HL-60 (cell line): ENCODE measurements at regions not wholly inside any gene's neighbourhood (a gene's known extent, or its start where the extent isn't known, plus 50 kb on each side); places are given as distances from the start of the nearest gene placed in this dataset.

Experiments used
- GABPA ChIP-seq: IDR thresholded peaks from 2 replicates; pipeline ENCODE4 v1.6.1; 2012; ENCODE audit warnings: low read depth
- POLR2AphosphoS5 ChIP-seq: IDR thresholded peaks from 2 replicates; pipeline ENCODE4 v1.6.1; 2012; ENCODE audit warnings: low read depth
- REST ChIP-seq: IDR thresholded peaks from 2 replicates; pipeline ENCODE4 v1.6.1; 2012; ENCODE audit warnings: low read depth; ENCODE audit not compliant: insufficient replicate concordance
- SPI1 ChIP-seq: IDR thresholded peaks from 2 replicates; pipeline ENCODE4 v1.6.1; 2012; ENCODE audit warnings: low read depth, mild to moderate bottlenecking, borderline replicate concordance
- TF ChIP-seq, protein P1 (sequence below): IDR thresholded peaks from one replicate; pipeline ENCODE4 v1.5.1; 2011; ENCODE audit warnings: low read length, control low read depth, inconsistent platforms; ENCODE audit not compliant: insufficient read depth

DNA sequence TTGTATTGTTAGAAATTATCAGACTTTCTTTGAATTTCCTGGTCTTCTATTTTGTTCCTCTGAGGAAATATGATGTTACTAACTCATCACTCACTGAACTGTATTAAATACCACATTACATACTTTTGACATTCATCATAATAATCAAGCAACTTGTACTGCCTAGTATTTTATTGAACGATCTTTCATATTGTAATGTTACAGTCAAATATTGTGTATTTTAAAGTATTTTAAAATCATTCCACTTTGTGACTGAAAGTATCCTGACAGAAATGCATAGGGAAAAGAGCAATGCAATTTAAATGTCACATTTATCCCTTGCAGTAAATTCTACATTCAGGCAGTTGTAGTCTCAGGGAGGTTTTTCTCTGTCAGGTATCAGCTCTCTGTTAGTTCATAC, 1557.4 kb downstream of the CDH8 start:
- TF ChIP-seq, protein P1, sequence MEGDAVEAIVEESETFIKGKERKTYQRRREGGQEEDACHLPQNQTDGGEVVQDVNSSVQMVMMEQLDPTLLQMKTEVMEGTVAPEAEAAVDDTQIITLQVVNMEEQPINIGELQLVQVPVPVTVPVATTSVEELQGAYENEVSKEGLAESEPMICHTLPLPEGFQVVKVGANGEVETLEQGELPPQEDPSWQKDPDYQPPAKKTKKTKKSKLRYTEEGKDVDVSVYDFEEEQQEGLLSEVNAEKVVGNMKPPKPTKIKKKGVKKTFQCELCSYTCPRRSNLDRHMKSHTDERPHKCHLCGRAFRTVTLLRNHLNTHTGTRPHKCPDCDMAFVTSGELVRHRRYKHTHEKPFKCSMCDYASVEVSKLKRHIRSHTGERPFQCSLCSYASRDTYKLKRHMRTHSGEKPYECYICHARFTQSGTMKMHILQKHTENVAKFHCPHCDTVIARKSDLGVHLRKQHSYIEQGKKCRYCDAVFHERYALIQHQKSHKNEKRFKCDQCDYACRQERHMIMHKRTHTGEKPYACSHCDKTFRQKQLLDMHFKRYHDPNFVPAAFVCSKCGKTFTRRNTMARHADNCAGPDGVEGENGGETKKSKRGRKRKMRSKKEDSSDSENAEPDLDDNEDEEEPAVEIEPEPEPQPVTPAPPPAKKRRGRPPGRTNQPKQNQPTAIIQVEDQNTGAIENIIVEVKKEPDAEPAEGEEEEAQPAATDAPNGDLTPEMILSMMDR, result no peak
- TF ChIP-seq REST, result no peak
- TF ChIP-seq POLR2AphosphoS5, result no peak
- no peak for TF ChIP-seq GABPA
- no peak for TF ChIP-seq SPI1
